ENCODE measurements at regions not wholly inside any gene's neighbourhood (a gene's known extent, or its start where the extent isn't known, plus 50 kb on each side); places are given as distances from the start of the nearest gene placed in this dataset.

GRCh38 chr4:71247706-71248105 lies 91.1 kb upstream of the SLC4A4 start:
- ChIA-PET CTCF (no interaction called here), POLR2A (no interaction called here)
- DNase-seq (ENCODE audit: low spot score), result no peak
- Mint-ChIP-seq H3K36me3 (no peaks in the 10 kb centered on the region), H3K27ac (no peak overlapping the region), H3K4me3 (no peak overlapping the region), H3K9me3 (no peaks in the 10 kb centered on the region), H3K27me3 (ENCODE audit: low read depth) (no peaks in the 10 kb centered on the region), H3K4me1 (no peaks in the 10 kb centered on the region)
- TF ChIP-seq SMAD3 (CRISPR knock-in tag; IDR thresholded peaks at IDR 0.05; ENCODE audit: borderline replicate concordance), result no peak
- ATAC-seq, result no peak

- H3K9me3 Mint-ChIP-seq, result no peaks in the 10 kb centered on the region
- no peak overlapping the region for H3K4me3 Mint-ChIP-seq
- DNase-seq (ENCODE audit: low spot score) (no peak), ATAC-seq (no peak)
- TF ChIP-seq PRRX2 (CRISPR knock-in tag; IDR thresholded peaks at IDR 0.05) (no peak), FOXP1 (CRISPR knock-in tag; IDR thresholded peaks at IDR 0.05; ENCODE audit: borderline replicate concordance) (no peak), MXD4 (CRISPR knock-in tag; IDR thresholded peaks at IDR 0.05; ENCODE audit: borderline replicate concordance) (no peak), HMGXB4 (CRISPR knock-in tag; IDR thresholded peaks at IDR 0.05) (no peak), KAT7 (CRISPR knock-in tag; IDR thresholded peaks at IDR 0.05; ENCODE audit: borderline replicate concordance) (no peak), ZNF317 (CRISPR knock-in tag; IDR thresholded peaks at IDR 0.05; ENCODE audit: borderline replicate concordance, low read depth) (no peak), FOXK1 (CRISPR knock-in tag; IDR thresholded peaks at IDR 0.05) (no peak)
- no peaks in the 10 kb centered on the region for H3K27me3 Mint-ChIP-seq (ENCODE audit: low read depth)
- no peak overlapping the region for H3K27ac Mint-ChIP-seq
- ChIA-PET POLR2A (no interaction called here), CTCF (no interaction called here)
- no peaks in the 10 kb centered on the region for H3K4me1 Mint-ChIP-seq
- no peaks in the 10 kb centered on the region for H3K36me3 Mint-ChIP-seq
Observed at GRCh38 chr4:71251261-71251660, 87.6 kb upstream of the SLC4A4 start.

GRCh38 chr4:71253545-71253944 lies 85.3 kb upstream of the SLC4A4 start:
- Mint-ChIP-seq H3K27ac (no peak overlapping the region), H3K4me3 (no peak overlapping the region), H3K36me3 (no peaks in the 10 kb centered on the region), H3K9me3 (no peaks in the 10 kb centered on the region), H3K4me1 (no peaks in the 10 kb centered on the region), H3K27me3 (ENCODE audit: low read depth) (no peaks in the 10 kb centered on the region)
- no peak for DNase-seq (ENCODE audit: low spot score)
- no peak for ATAC-seq
- ChIA-PET POLR2A (no interaction called here), CTCF (interaction anchor here (2.2 kb wide), 1 partner anchor 65 kb away, joined by 5 read pairs; no protein-coding TSS in a partner anchor)
- TF ChIP-seq NR2C2 (CRISPR knock-in tag; IDR thresholded peaks at IDR 0.05), result no peak
- no peak for TF ChIP-seq CREB1 (CRISPR knock-in tag; IDR thresholded peaks at IDR 0.05)
- no peak for TF ChIP-seq ESRRA (CRISPR knock-in tag; IDR thresholded peaks at IDR 0.05; ENCODE audit: borderline replicate concordance)
- TF ChIP-seq ELF4 (CRISPR knock-in tag; IDR thresholded peaks at IDR 0.05; ENCODE audit: low read depth), result no peak
- TF ChIP-seq NFATC4 (CRISPR knock-in tag; IDR thresholded peaks at IDR 0.05), result no peak
- no peak for TF ChIP-seq ZNF425 (CRISPR knock-in tag; conservative IDR thresholded peaks at IDR 0.05)
- TF ChIP-seq NR1H2 (CRISPR knock-in tag; IDR thresholded peaks at IDR 0.05), result no peak
- no peak for TF ChIP-seq PRDM15 (CRISPR knock-in tag; IDR thresholded peaks at IDR 0.05)
- no peak for TF ChIP-seq ZNF121 (CRISPR knock-in tag; IDR thresholded peaks at IDR 0.05)
- no peak for TF ChIP-seq SMAD4 (CRISPR knock-in tag; IDR thresholded peaks at IDR 0.05)
- TF ChIP-seq IRF1 (CRISPR knock-in tag; IDR thresholded peaks at IDR 0.05), result no peak
- no peak for TF ChIP-seq PREB (CRISPR knock-in tag; IDR thresholded peaks at IDR 0.05; ENCODE audit: borderline replicate concordance)
